ENCODE measurements at regions not wholly inside any gene's neighbourhood (a gene's known extent, or its start where the extent isn't known, plus 50 kb on each side); places are given as distances from the start of the nearest gene placed in this dataset.

- H3K36me3 ChIP-seq (ENCODE audit: control insufficient read depth, insufficient read depth, low read length), result no peaks in the 10 kb centered on the region
- no peak overlapping the region for H3K27ac ChIP-seq (ENCODE audit: low read depth, low read length)
- no peak overlapping the region for H3K9ac ChIP-seq (ENCODE audit: low read length)
Measured at GRCh38 chr3:177683586-177683985, 486.3 kb upstream of the TBL1XR1 start.

DNA sequence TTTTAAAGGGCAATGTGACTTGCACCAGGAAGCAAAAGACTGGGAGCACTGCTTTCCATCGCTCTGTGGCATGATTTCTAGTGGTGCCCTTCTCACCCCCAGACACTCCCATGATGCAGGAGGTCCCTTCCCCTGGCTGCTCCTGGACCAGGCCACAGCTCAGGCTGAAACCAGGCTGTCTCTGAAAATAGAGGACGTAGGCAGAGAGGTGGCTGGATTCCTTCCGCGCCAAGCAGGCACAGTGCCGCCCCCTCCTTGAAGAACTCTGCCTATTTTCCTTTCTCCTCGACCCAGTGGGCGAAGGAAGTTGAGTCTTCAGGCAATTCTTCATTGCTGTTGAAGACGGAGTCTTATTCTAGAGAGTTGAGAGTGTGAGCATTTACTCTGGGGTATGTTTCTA lies 489.4 kb upstream of the TBL1XR1 start:
- Histone ChIP-seq H3K27ac (ENCODE audit: low read depth, low read length) (no peak overlapping the region), H3K9ac (ENCODE audit: low read length) (no peak overlapping the region), H3K36me3 (ENCODE audit: control insufficient read depth, insufficient read depth, low read length) (no peaks in the 10 kb centered on the region), H3K4me1 (ENCODE audit: control insufficient read depth, insufficient read depth, low read length) (no peaks in the 10 kb centered on the region), H3K4me3 (ENCODE audit: low read length) (no peak overlapping the region), H3K27me3 (ENCODE audit: control insufficient read depth, insufficient read depth, low read length) (no peaks in the 10 kb centered on the region)

More at GRCh38 chr3:177683586-177683985, 486.3 kb upstream of the TBL1XR1 start:
- Histone ChIP-seq H3K27me3 (ENCODE audit: control insufficient read depth, insufficient read depth, low read length) (no peaks in the 10 kb centered on the region), H3K4me1 (ENCODE audit: control insufficient read depth, insufficient read depth, low read length) (no peaks in the 10 kb centered on the region), H3K4me3 (ENCODE audit: low read length) (no peak overlapping the region)

GRCh38 chr3:177687291-177687690 lies 490.0 kb upstream of the TBL1XR1 start:
- Histone ChIP-seq H3K9ac (ENCODE audit: low read length) (no peak overlapping the region), H3K4me1 (ENCODE audit: control insufficient read depth, insufficient read depth, low read length) (no peaks in the 10 kb centered on the region), H3K27me3 (ENCODE audit: control insufficient read depth, insufficient read depth, low read length) (no peaks in the 10 kb centered on the region), H3K36me3 (ENCODE audit: control insufficient read depth, insufficient read depth, low read length) (no peaks in the 10 kb centered on the region), H3K4me3 (ENCODE audit: low read length) (no peak overlapping the region), H3K27ac (ENCODE audit: low read depth, low read length) (no peak overlapping the region)

DNA sequence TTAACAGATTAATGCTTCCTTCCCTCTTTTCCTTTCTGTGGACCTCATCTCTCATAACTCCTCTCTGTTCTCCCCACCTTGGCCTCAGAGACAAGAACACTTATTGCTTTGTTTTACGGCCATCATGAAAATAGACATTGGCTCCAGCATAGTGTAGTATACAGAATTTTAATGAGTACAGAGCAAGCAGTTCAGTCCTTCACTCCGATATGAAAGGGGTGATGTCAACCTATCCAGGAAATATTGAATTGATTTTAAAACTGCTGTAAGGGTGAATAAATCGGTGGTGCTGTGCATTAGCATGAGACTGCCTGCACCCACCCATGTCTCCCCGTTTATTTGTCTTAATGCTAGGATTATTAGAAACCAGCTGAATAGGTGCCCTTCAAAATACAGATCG lies 490.9 kb upstream of the TBL1XR1 start:
- Histone ChIP-seq H3K9ac (ENCODE audit: low read length) (no peak overlapping the region), H3K27me3 (ENCODE audit: control insufficient read depth, insufficient read depth, low read length) (no peaks in the 10 kb centered on the region), H3K36me3 (ENCODE audit: control insufficient read depth, insufficient read depth, low read length) (no peaks in the 10 kb centered on the region), H3K27ac (ENCODE audit: low read depth, low read length) (no peak overlapping the region), H3K4me1 (ENCODE audit: control insufficient read depth, insufficient read depth, low read length) (no peaks in the 10 kb centered on the region), H3K4me3 (ENCODE audit: low read length) (no peak overlapping the region)

DNA sequence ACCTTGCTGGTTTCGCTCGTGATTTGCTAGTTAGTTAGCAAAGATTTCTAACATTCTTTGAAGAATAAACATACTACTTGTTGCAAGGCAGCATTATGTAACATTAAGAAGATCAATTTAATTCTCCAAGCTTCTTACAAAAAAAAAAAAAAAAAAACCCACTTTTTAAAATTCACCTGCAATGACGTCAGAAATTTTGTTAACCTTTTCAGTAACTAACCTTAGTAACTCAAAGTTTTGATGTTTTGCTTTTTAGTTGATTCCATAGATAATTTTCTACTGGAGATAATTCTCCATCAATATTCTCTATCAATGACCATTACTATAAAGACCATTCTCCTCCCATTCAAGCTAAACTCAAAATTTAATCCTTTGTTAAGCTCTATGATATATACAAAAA lies 491.8 kb upstream of the TBL1XR1 start:
- Histone ChIP-seq H3K4me3 (ENCODE audit: low read length) (no peak overlapping the region), H3K36me3 (ENCODE audit: control insufficient read depth, insufficient read depth, low read length) (no peaks in the 10 kb centered on the region), H3K9ac (ENCODE audit: low read length) (no peak overlapping the region), H3K27me3 (ENCODE audit: control insufficient read depth, insufficient read depth, low read length) (no peaks in the 10 kb centered on the region), H3K4me1 (ENCODE audit: control insufficient read depth, insufficient read depth, low read length) (no peaks in the 10 kb centered on the region), H3K27ac (ENCODE audit: low read depth, low read length) (no peak overlapping the region)

DNA sequence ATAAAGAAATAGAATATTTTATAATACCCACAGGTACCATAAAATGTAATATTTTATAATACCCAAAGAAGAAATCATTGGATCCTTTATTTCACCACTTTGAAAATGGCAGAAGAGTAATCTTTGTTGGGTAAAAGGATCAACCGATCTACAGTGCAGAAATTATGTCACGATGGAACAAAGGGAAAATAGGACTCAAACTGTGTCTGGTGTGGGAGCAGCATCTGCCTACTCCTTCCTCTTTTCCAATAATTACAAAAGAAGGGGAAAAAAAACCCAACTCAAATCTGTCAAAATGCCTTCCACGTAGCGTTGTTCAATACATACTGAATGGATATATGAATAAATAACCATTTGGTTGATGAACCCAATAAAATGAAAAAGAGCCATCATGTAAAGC lies 492.6 kb upstream of the TBL1XR1 start:
- Histone ChIP-seq H3K36me3 (ENCODE audit: control insufficient read depth, insufficient read depth, low read length) (no peaks in the 10 kb centered on the region), H3K4me3 (ENCODE audit: low read length) (no peak overlapping the region), H3K27me3 (ENCODE audit: control insufficient read depth, insufficient read depth, low read length) (no peaks in the 10 kb centered on the region)

DNA sequence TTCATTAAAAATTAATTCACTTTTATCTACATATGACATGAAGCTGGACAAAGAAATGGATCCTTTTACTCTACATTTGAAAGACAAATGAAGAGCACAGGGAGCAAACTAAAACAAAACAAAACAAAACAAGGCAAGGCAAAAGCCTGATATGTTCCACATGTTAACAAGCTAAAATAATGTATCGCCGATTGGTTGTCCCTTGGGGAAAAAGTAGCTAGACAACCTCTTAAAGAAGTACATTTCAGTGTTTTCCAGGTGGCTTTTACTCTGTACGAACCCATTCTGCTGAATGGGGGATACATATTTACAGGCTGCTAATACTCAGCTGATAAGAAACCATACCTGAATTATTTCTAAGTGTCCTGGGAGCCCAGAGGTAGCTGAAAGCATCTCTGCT lies 493.0 kb upstream of the TBL1XR1 start:
- H3K36me3 ChIP-seq (ENCODE audit: control insufficient read depth, insufficient read depth, low read length), result no peaks in the 10 kb centered on the region
- H3K9ac ChIP-seq (ENCODE audit: low read length), result no peak overlapping the region
- H3K4me3 ChIP-seq (ENCODE audit: low read length), result no peak overlapping the region
- no peaks in the 10 kb centered on the region for H3K4me1 ChIP-seq (ENCODE audit: control insufficient read depth, insufficient read depth, low read length)
- H3K27me3 ChIP-seq (ENCODE audit: control insufficient read depth, insufficient read depth, low read length), result no peaks in the 10 kb centered on the region
- H3K27ac ChIP-seq (ENCODE audit: low read depth, low read length), result no peak overlapping the region

More for the DNA sequence above, 492.6 kb upstream of the TBL1XR1 start:
- no peak overlapping the region for H3K9ac ChIP-seq (ENCODE audit: low read length)
- no peak overlapping the region for H3K27ac ChIP-seq (ENCODE audit: low read depth, low read length)
- H3K4me1 ChIP-seq (ENCODE audit: control insufficient read depth, insufficient read depth, low read length), result no peaks in the 10 kb centered on the region

DNA sequence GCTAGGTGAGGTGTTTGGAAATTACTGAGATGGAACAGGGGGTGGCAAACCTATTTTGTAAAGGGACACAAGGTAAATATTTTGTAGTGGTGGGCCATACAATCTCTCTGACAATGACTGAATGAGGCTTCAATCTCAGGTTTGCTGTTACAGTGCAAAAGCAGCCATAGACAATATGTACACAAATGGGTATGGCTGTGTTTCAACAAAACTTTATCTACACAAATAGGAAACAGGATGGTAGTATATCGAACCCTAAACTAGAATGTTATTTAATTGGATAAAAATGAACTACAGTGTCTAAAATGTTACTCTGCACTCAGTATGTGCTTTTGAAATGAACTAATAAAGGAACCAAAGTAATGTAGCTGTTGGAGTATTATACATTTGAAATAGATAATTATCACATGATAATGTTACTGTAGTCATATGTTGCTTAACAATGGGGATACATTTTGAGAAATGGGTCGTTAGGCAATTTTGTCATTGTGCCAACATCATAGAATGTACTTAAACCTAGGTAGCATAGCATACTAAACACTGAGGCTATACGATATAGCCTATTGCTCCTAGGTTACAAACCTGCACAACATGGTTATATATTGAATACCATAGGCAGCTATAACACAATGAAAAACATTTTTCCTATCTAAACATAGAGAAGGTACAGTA lies 495.2 kb upstream of the TBL1XR1 start:
- Histone ChIP-seq H3K4me3 (ENCODE audit: low read length) (no peak overlapping the region), H3K36me3 (ENCODE audit: control insufficient read depth, insufficient read depth, low read length) (no peaks in the 10 kb centered on the region), H3K27ac (ENCODE audit: low read depth, low read length) (no peak overlapping the region), H3K9ac (ENCODE audit: low read length) (no peak overlapping the region), H3K4me1 (ENCODE audit: control insufficient read depth, insufficient read depth, low read length) (no peaks in the 10 kb centered on the region), H3K27me3 (ENCODE audit: control insufficient read depth, insufficient read depth, low read length) (no peaks in the 10 kb centered on the region)

- Histone ChIP-seq H3K9ac (ENCODE audit: low read length) (no peak overlapping the region), H3K27me3 (ENCODE audit: control insufficient read depth, insufficient read depth, low read length) (no peaks in the 10 kb centered on the region), H3K27ac (ENCODE audit: low read depth, low read length) (no peak overlapping the region), H3K36me3 (ENCODE audit: control insufficient read depth, insufficient read depth, low read length) (no peaks in the 10 kb centered on the region), H3K4me1 (ENCODE audit: control insufficient read depth, insufficient read depth, low read length) (no peaks in the 10 kb centered on the region), H3K4me3 (ENCODE audit: low read length) (no peak overlapping the region)
Measured at GRCh38 chr3:177693616-177694264, 496.5 kb upstream of the TBL1XR1 start.

DNA sequence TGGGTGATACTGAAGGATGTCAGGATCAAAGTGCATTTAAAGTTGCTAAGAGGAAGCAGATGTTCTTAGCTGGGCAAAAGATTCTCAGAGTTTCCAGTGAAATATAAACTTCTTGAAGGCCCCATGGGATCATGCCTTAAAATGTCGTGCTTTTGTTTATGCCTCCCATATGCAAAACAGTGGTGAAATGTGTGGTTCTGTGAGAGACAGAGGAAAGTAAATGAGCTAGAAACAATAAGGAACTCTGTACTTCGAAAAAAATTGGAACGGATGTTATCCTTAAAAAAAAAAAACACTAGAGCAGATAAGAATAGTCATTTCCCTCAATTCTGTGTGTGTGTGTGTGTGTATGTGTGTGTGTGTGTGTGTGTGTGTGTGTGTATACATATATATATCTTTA lies 497.0 kb upstream of the TBL1XR1 start:
- no peak overlapping the region for H3K9ac ChIP-seq (ENCODE audit: low read length)
- no peak overlapping the region for H3K4me3 ChIP-seq (ENCODE audit: low read length)
- no peaks in the 10 kb centered on the region for H3K4me1 ChIP-seq (ENCODE audit: control insufficient read depth, insufficient read depth, low read length)
- no peaks in the 10 kb centered on the region for H3K27me3 ChIP-seq (ENCODE audit: control insufficient read depth, insufficient read depth, low read length)
- H3K36me3 ChIP-seq (ENCODE audit: control insufficient read depth, insufficient read depth, low read length), result no peaks in the 10 kb centered on the region
- H3K27ac ChIP-seq (ENCODE audit: low read depth, low read length), result no peak overlapping the region

DNA sequence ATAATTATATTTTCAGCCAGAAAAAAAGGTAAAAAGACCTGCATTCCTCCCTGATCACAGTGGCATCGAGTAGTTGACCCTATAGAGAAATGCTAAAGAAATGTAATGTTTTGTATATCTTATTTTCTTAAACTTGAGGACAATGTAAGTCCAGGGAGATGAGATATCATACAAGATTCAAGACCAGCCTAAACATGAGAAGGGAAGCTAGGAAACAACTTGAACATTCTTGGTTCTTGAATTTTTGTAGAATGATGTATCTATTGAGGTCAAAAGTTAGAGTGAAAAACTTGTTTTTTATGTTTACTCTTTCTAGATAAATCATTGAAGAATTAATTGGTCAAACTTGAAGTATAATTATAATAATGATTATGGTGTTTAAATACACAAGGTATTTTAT lies 497.7 kb upstream of the TBL1XR1 start:
- H3K9ac ChIP-seq (ENCODE audit: low read length), result no peak overlapping the region
- no peaks in the 10 kb centered on the region for H3K36me3 ChIP-seq (ENCODE audit: control insufficient read depth, insufficient read depth, low read length)
- H3K27me3 ChIP-seq (ENCODE audit: control insufficient read depth, insufficient read depth, low read length), result no peaks in the 10 kb centered on the region
- H3K4me3 ChIP-seq (ENCODE audit: low read length), result no peak overlapping the region
- H3K4me1 ChIP-seq (ENCODE audit: control insufficient read depth, insufficient read depth, low read length), result no peaks in the 10 kb centered on the region
- no peak overlapping the region for H3K27ac ChIP-seq (ENCODE audit: low read depth, low read length)

DNA sequence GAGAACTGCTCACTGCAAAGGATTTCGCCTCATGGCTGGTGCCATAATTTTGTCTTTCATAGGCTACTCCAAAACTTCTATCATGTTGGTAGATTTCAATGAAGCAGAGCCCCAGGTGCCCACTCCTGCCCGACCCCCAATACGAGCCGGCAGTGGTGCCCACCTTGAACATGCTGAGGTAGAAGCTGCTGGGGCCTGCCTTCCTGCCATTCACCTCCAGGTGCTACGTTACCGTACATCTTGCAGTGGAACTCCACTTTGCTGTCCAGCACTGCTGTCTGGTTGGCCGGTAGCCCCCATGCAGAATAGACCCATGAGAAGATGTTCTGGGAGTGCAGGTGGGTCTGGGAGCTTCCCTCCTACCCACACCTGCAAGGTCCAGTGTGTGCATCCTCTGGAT lies 502.8 kb upstream of the TBL1XR1 start:
- no peaks in the 10 kb centered on the region for H3K4me1 ChIP-seq (ENCODE audit: control insufficient read depth, insufficient read depth, low read length)
- no peaks in the 10 kb centered on the region for H3K27me3 ChIP-seq (ENCODE audit: control insufficient read depth, insufficient read depth, low read length)
- no peak overlapping the region for H3K4me3 ChIP-seq (ENCODE audit: low read length)
- H3K9ac ChIP-seq (ENCODE audit: low read length), result no peak overlapping the region
- H3K36me3 ChIP-seq (ENCODE audit: control insufficient read depth, insufficient read depth, low read length), result peaks cover 3% of the 10 kb centered on the region
- no peak overlapping the region for H3K27ac ChIP-seq (ENCODE audit: low read depth, low read length)

GRCh38 chr3:177703788-177704187 lies 506.5 kb upstream of the TBL1XR1 start:
- no peak overlapping the region for H3K9ac ChIP-seq (ENCODE audit: low read length)
- H3K27ac ChIP-seq (ENCODE audit: low read depth, low read length), result no peak overlapping the region
- no peaks in the 10 kb centered on the region for H3K27me3 ChIP-seq (ENCODE audit: control insufficient read depth, insufficient read depth, low read length)
- H3K36me3 ChIP-seq (ENCODE audit: control insufficient read depth, insufficient read depth, low read length), result peaks cover 3% of the 10 kb centered on the region
- H3K4me1 ChIP-seq (ENCODE audit: control insufficient read depth, insufficient read depth, low read length), result peaks cover 10% of the 10 kb centered on the region
- H3K4me3 ChIP-seq (ENCODE audit: low read length), result no peak overlapping the region

All from rectal smooth muscle tissue (tissue), 1 donor.